ENCODE measurements at regions not wholly inside any gene's neighbourhood (a gene's known extent, or its start where the extent isn't known, plus 50 kb on each side); places are given as distances from the start of the nearest gene placed in this dataset.

GRCh38 chr14:106802413-106803364 lies 1276.3 kb downstream of the TMEM121 start:
- TF ChIP-seq POLR2A (IDR thresholded peaks at IDR 0.05; ENCODE audit: low read depth, low read length) = no peak
- TF ChIP-seq TAF1 (IDR thresholded peaks at IDR 0.05; ENCODE audit: low read depth, low read length) = no peak
- no peak for TF ChIP-seq POU2F2 (IDR thresholded peaks at IDR 0.05; ENCODE audit: low read depth, low read length)
- TF ChIP-seq POLR2AphosphoS5 (IDR thresholded peaks at IDR 0.05; ENCODE audit: low read depth, low read length) = no peak
- no peak for TF ChIP-seq SPI1 (IDR thresholded peaks at IDR 0.05; ENCODE audit: low read depth, low read length)
- TF ChIP-seq PAX5 (IDR thresholded peaks at IDR 0.05; ENCODE audit: insufficient read depth, low read length, severe bottlenecking) = no peak
